AG10803 (cell line): ENCODE measurements at regions not wholly inside any gene's neighbourhood (a gene's known extent, or its start where the extent isn't known, plus 50 kb on each side); places are given as distances from the start of the nearest gene placed in this dataset.

ENCODE experiments used
- DNase-seq: peaks from one replicate; pipeline ENCODE4 v3.0.0; 2010; ENCODE audit warnings: low read depth
- H3K4me3 ChIP-seq: 2 replicates; pipeline ENCODE4 v1.5.1; 2011; ENCODE audit warnings: mild to moderate bottlenecking, low read length, control low read depth
- CTCF ChIP-seq: conservative IDR thresholded peaks from 2 replicates; pipeline ENCODE4 v1.5.1; 2011; ENCODE audit warnings: mild to moderate bottlenecking, low read length, control low read depth, inconsistent platforms

- DNase-seq = peak; percentile 78
- H3K4me3 ChIP-seq = no peak overlapping the region
- TF ChIP-seq CTCF = no peak
Observed at GRCh38 chr18:44627280-44627679, 53.4 kb upstream of the SETBP1 start.

- no peak for DNase-seq
- H3K4me3 ChIP-seq = no peak overlapping the region
- TF ChIP-seq CTCF = no peak
Observed at GRCh38 chr18:44629406-44629805, 51.3 kb upstream of the SETBP1 start.

GRCh38 chr18:44630118-44630517 is 50.6 kb upstream of the SETBP1 start:
- TF ChIP-seq CTCF = no peak
- H3K4me3 ChIP-seq = no peak overlapping the region
- DNase-seq = no peak
